ENCODE measurements at regions not wholly inside any gene's neighbourhood (a gene's known extent, or its start where the extent isn't known, plus 50 kb on each side); places are given as distances from the start of the nearest gene placed in this dataset.

GRCh38 chr1:188941986-188942385 lies 1535.7 kb downstream of the BRINP3 start:
- ATAC-seq = no peak
- intact Hi-C loops (cut with DNase I) = no loop called here
- DNase-seq (ENCODE audit: missing footprints) = no peak

GRCh38 chr1:188949701-188950100 lies 1528.0 kb downstream of the BRINP3 start:
- no peak for ATAC-seq
- intact Hi-C loops (cut with DNase I) = no loop called here

GRCh38 chr1:188958461-188959115 lies 1519.1 kb downstream of the BRINP3 start:
- no peak for DNase-seq (ENCODE audit: missing footprints)
- ATAC-seq = no peak
- intact Hi-C loops (cut with DNase I) = no loop called here

More at GRCh38 chr1:188949701-188950100, 1528.0 kb downstream of the BRINP3 start:
- DNase-seq (ENCODE audit: missing footprints) = no peak

GRCh38 chr1:188986745-188987417 lies 1490.8 kb downstream of the BRINP3 start:
- ATAC-seq = no peak
- intact Hi-C loops (cut with DNase I) = no loop called here
- no peak for DNase-seq (ENCODE audit: missing footprints)

- no peak for DNase-seq (ENCODE audit: missing footprints)
- no peak for ATAC-seq
- intact Hi-C loops (cut with DNase I) = no loop called here
Measured at GRCh38 chr1:188988589-188988988, 1489.1 kb downstream of the BRINP3 start.

GRCh38 chr1:188991221-188991930 lies 1486.3 kb downstream of the BRINP3 start:
- no peak for ATAC-seq
- intact Hi-C loops (cut with DNase I) = no loop called here
- DNase-seq (ENCODE audit: missing footprints) = no peak

GRCh38 chr1:189007824-189008223 lies 1469.8 kb downstream of the BRINP3 start:
- no peak for ATAC-seq
- DNase-seq (ENCODE audit: missing footprints) = no peak
- intact Hi-C loops (cut with DNase I) = no loop called here

GRCh38 chr1:189021577-189021976 lies 1456.1 kb downstream of the BRINP3 start:
- DNase-seq (ENCODE audit: missing footprints) (no peak), ATAC-seq (no peak)
- intact Hi-C loops (cut with DNase I) = no loop called here

- DNase-seq (ENCODE audit: missing footprints) (no peak), ATAC-seq (no peak)
Measured at GRCh38 chr1:189022015-189022414, 1455.6 kb downstream of the BRINP3 start.

GRCh38 chr1:189027512-189027911 lies 1450.2 kb downstream of the BRINP3 start:
- no peak for DNase-seq (ENCODE audit: missing footprints)
- intact Hi-C loops (cut with DNase I) = no loop called here
- ATAC-seq = no peak

More at GRCh38 chr1:189022015-189022414, 1455.6 kb downstream of the BRINP3 start:
- intact Hi-C loops (cut with DNase I) = no loop called here

GRCh38 chr1:189033169-189033568 lies 1444.5 kb downstream of the BRINP3 start:
- DNase-seq (ENCODE audit: missing footprints) = no peak
- ATAC-seq = no peak
- intact Hi-C loops (cut with DNase I) = no loop called here

GRCh38 chr1:189036628-189037027 lies 1441.0 kb downstream of the BRINP3 start:
- DNase-seq (ENCODE audit: missing footprints) (no peak), ATAC-seq (no peak)
- intact Hi-C loops (cut with DNase I) = no loop called here

GRCh38 chr1:189046127-189046526 lies 1431.5 kb downstream of the BRINP3 start:
- intact Hi-C loops (cut with DNase I) = no loop called here
- DNase-seq (ENCODE audit: missing footprints) = no peak
- no peak for ATAC-seq

GRCh38 chr1:189084811-189085210 lies 1392.9 kb downstream of the BRINP3 start:
- DNase-seq (ENCODE audit: missing footprints) (no peak), ATAC-seq (no peak)
- intact Hi-C loops (cut with DNase I) = no loop called here

GRCh38 chr1:189103956-189104355 lies 1373.7 kb downstream of the BRINP3 start:
- DNase-seq (ENCODE audit: missing footprints) (no peak), ATAC-seq (no peak)
- intact Hi-C loops (cut with DNase I) = no loop called here

- DNase-seq (ENCODE audit: missing footprints) (no peak), ATAC-seq (no peak)
- intact Hi-C loops (cut with DNase I) = no loop called here
Measured at GRCh38 chr1:189117072-189117770, 1360.4 kb downstream of the BRINP3 start.

GRCh38 chr1:189121941-189122340 lies 1355.7 kb downstream of the BRINP3 start:
- intact Hi-C loops (cut with DNase I) = no loop called here
- DNase-seq (ENCODE audit: missing footprints) (no peak), ATAC-seq (no peak)

- no peak for ATAC-seq
- DNase-seq (ENCODE audit: missing footprints) = no peak
- intact Hi-C loops (cut with DNase I) = no loop called here
Measured at GRCh38 chr1:189125694-189126093, 1352.0 kb downstream of the BRINP3 start.

GRCh38 chr1:189131576-189131975 lies 1346.1 kb downstream of the BRINP3 start:
- no peak for DNase-seq (ENCODE audit: missing footprints)
- intact Hi-C loops (cut with DNase I) = no loop called here
- ATAC-seq = no peak
